HEK293T (cell line): ENCODE measurements at regions not wholly inside any gene's neighbourhood (a gene's known extent, or its start where the extent isn't known, plus 50 kb on each side); places are given as distances from the start of the nearest gene placed in this dataset.

Source experiments
- CTCF ChIA-PET: fragments of 350-600 bp; formaldehyde crosslinking; extraction: SDS; loops from one replicate; lab custom pipeline; 2021; ENCODE audit warnings: antibody characterized with exemption, inconsistent platforms; lab: Yijun Ruan, JAX
- POLR2A ChIA-PET: fragments of 350-600 bp; formaldehyde crosslinking; extraction: SDS; loops from one replicate; lab custom pipeline; 2020; ENCODE audit warnings: antibody characterized with exemption, inconsistent platforms; lab: Yijun Ruan, JAX
- DNase-seq: peaks from one replicate; pipeline ENCODE4 v3.0.0; 2012; ENCODE audit warnings: mixed read lengths; ENCODE audit errors: extremely low spot score
- ARNT ChIP-seq: fragments of 450-650 bp; IDR thresholded peaks from 2 replicates; pipeline ENCODE4 v1.6.1; 2017; ENCODE audit warnings: mild to moderate bottlenecking
- BHLHE40 ChIP-seq: fragments of 450-650 bp; IDR thresholded peaks from 2 replicates; pipeline ENCODE4 v1.6.1; 2016; ENCODE audit warnings: mild to moderate bottlenecking, moderate library complexity, borderline replicate concordance
- CTBP1 ChIP-seq: fragments of 450-650 bp; IDR thresholded peaks from 2 replicates; pipeline ENCODE4 v1.6.1; 2016; ENCODE audit warnings: borderline replicate concordance
- ELF4 ChIP-seq: fragments of 450-650 bp; IDR thresholded peaks from 2 replicates; pipeline ENCODE4 v1.6.1; 2017; ENCODE audit warnings: antibody characterized with exemption
- FOXA1 ChIP-seq: fragments of 450-650 bp; IDR thresholded peaks from 2 replicates; pipeline ENCODE4 v1.6.1; 2016; ENCODE audit warnings: mild to moderate bottlenecking
- FOXK2 ChIP-seq: fragments of 450-650 bp; IDR thresholded peaks from 2 replicates; pipeline ENCODE4 v1.6.1; 2016; ENCODE audit warnings: mild to moderate bottlenecking
- FOXM1 ChIP-seq: fragments of 450-650 bp; IDR thresholded peaks from 2 replicates; pipeline ENCODE4 v1.6.1; 2017; ENCODE audit warnings: mild to moderate bottlenecking, borderline replicate concordance
- HDGF ChIP-seq: fragments of 450-650 bp; IDR thresholded peaks from 2 replicates; pipeline ENCODE4 v1.6.1; 2017; ENCODE audit warnings: antibody characterized with exemption, borderline replicate concordance
- L3MBTL2 ChIP-seq: fragments of 450-650 bp; conservative IDR thresholded peaks from 2 replicates; pipeline ENCODE4 v1.6.1; 2016; ENCODE audit warnings: mild to moderate bottlenecking
- LEF1 ChIP-seq: fragments of 450-650 bp; IDR thresholded peaks from 2 replicates; pipeline ENCODE4 v1.6.1; 2017; ENCODE audit warnings: mild to moderate bottlenecking, borderline replicate concordance
- NFRKB ChIP-seq: fragments of 450-650 bp; IDR thresholded peaks from 2 replicates; pipeline ENCODE4 v1.6.1; 2016; ENCODE audit warnings: mild to moderate bottlenecking, moderate library complexity
- SP1 ChIP-seq: fragments of 450-650 bp; IDR thresholded peaks from 2 replicates; pipeline ENCODE4 v1.6.1; 2017
- SUZ12 ChIP-seq: fragments of 450-650 bp; IDR thresholded peaks from 2 replicates; pipeline ENCODE4 v1.6.1; 2016; ENCODE audit warnings: mild to moderate bottlenecking
- TARDBP ChIP-seq: fragments of 450-650 bp; IDR thresholded peaks from 2 replicates; pipeline ENCODE4 v1.6.1; 2016
- ZNF384 ChIP-seq: fragments of 450-650 bp; IDR thresholded peaks from 2 replicates; pipeline ENCODE4 v1.6.1; 2016
- TF ChIP-seq, protein P1 (sequence below): fragments of 450-650 bp; IDR thresholded peaks from 2 replicates; pipeline ENCODE4 v1.6.1; 2016

GRCh38 chr2:164023896-164024295 is 288.1 kb upstream of the FIGN start:
- ChIA-PET POLR2A (no interaction called here), CTCF (no interaction called here)
- no peak for DNase-seq
- TF ChIP-seq SUZ12 (no peak), L3MBTL2 (no peak), TARDBP (no peak), CTBP1 (no peak)

DNA sequence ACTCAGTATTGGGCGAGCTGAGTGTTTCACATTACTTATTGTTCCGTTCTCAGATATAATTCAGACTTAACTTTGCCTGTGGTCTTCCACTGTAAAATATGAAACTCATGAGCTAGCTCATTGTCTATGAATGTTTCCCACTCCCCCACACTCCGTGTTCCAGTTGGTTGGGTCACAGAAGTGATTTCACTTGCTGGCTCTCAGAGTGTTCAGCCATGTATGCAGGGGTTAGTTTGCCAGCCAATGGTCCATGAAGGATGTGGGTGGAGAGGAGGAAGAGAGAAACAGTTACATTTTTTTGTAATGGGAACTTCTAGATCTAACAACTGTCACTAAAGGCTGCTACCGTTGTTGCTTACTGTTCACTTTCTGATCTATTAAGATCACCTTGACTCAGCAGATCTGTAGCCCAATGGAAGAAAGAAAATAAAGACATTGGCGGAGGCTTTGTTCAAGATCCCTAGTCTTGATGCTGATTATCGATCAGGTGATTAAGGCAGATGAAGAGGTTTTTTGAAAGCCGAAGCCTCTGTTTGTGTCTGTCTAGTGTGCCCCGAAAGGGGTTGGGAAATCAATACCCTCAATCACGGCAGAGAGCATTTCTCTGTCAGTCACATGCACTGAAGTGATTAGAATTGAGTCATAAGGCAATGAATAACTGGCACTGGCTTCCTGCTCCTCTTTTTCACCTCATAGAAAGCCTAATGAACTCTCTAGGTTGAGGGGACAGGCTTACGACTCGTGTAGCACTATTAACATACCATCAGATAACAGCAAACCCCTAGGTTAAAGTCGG is 279.7 kb upstream of the FIGN start:
- POLR2A ChIA-PET, result no interaction called here
- CTCF ChIA-PET, result interaction anchor here (0.7 kb wide), 1 partner anchor 1064 kb away, joined by 3 read pairs; no protein-coding TSS in a partner anchor
- no peak for DNase-seq
- TF ChIP-seq LEF1 (no peak), FOXK2 (no peak), SP1 (no peak), ZNF384 (no peak), ARNT (no peak), CTBP1 (no peak), ELF4 (no peak), NFRKB (no peak), L3MBTL2 (no peak), BHLHE40 (no peak), HDGF (no peak), FOXA1 (no peak), SUZ12 (no peak), TARDBP (no peak)
- TF ChIP-seq, protein P1, sequence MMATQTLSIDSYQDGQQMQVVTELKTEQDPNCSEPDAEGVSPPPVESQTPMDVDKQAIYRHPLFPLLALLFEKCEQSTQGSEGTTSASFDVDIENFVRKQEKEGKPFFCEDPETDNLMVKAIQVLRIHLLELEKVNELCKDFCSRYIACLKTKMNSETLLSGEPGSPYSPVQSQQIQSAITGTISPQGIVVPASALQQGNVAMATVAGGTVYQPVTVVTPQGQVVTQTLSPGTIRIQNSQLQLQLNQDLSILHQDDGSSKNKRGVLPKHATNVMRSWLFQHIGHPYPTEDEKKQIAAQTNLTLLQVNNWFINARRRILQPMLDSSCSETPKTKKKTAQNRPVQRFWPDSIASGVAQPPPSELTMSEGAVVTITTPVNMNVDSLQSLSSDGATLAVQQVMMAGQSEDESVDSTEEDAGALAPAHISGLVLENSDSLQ, result no peak

- TF ChIP-seq SP1 (no peak), FOXK2 (no peak), FOXM1 (no peak), TARDBP (no peak), SUZ12 (no peak), LEF1 (no peak), ZNF384 (no peak), ARNT (no peak), BHLHE40 (no peak)
- TF ChIP-seq, protein P1, result no peak
- ChIA-PET CTCF (interaction anchor here (0.7 kb wide), 1 partner anchor 1063 kb away, joined by 3 read pairs; no protein-coding TSS in a partner anchor), POLR2A (no interaction called here)
- DNase-seq, result no peak
Measured at GRCh38 chr2:164014791-164015190, 279.0 kb upstream of the FIGN start.

- CTCF ChIA-PET, result no interaction called here
- POLR2A ChIA-PET, result interaction anchor here (1.1 kb wide), 1 partner anchor 11 kb away, joined by 3 read pairs; no protein-coding TSS in a partner anchor
Measured at GRCh38 chr2:164014068-164014731, 278.4 kb upstream of the FIGN start.

DNA sequence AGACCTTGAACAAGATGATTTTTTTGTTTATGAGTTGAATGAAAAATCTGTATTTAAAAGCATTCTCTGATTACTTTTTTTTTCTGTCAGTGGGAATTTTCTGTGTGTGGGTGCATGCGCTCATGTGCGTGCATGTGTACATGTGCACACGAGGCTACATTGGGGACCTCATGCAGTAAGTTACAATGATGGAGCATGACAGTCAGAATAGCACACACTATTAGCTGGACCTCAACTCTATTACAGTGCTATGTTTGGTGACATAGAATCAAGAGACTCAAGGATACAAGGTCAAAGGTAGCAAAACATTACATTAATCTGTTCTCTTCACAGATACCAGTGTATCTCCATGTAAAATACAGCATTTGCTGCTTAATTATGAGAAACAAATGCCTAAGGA is 276.8 kb upstream of the FIGN start:
- no peak for DNase-seq
- ChIA-PET POLR2A (no interaction called here), CTCF (no interaction called here)
- TF ChIP-seq HDGF (no peak), FOXK2 (no peak), CTBP1 (no peak), BHLHE40 (no peak)

More at GRCh38 chr2:164014068-164014731, 278.4 kb upstream of the FIGN start:
- no peak for DNase-seq
- TF ChIP-seq ELF4 (no peak), SP1 (no peak), FOXM1 (no peak), L3MBTL2 (no peak)

DNA sequence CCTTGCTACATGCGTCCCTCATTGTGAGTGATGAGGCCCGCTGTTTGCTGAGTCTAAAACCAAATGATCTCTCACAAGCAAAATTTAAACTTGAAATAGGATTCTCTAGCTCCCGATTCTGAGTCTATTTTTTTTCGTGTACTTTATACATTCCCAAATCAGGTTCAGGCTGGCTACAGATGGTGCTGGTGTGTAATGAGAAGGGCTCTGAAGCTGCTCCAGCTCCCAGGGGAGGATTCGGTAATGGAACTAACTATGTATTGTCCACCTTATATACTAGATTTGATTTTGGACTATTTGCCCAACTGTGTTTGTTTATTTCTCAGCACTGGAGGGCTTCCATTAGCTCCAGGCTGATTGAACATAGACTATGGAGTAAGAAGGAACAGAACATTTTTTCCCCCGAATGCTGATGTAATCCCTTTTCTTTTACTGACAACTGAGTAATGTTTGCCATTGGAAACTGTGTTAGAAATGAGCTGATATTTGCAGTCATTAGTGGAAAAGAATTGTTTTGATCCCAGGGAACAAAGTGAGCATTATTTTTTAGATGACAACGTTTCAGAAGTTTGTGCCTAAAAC is 274.0 kb upstream of the FIGN start:
- CTCF ChIA-PET, result no interaction called here
- POLR2A ChIA-PET, result no interaction called here
- no peak for DNase-seq
- TF ChIP-seq ZNF384 (no peak), HDGF (no peak), SUZ12 (no peak), SP1 (no peak), L3MBTL2 (no peak), LEF1 (no peak), FOXA1 (no peak), ARNT (no peak), TARDBP (no peak), ELF4 (no peak), BHLHE40 (no peak), FOXM1 (no peak), CTBP1 (no peak)
- TF ChIP-seq, protein P1, result no peak
